IMR-90 (cell line): ENCODE measurements at regions not wholly inside any gene's neighbourhood (a gene's known extent, or its start where the extent isn't known, plus 50 kb on each side); places are given as distances from the start of the nearest gene placed in this dataset.
A peak's percentile ranks its signal among the peaks of the same experiment; 100 is the strongest.

Experiments used
- ATAC-seq: fragments of 200-7000 bp; cut with Tn5 transposase; 2 replicates; pipeline ENCODE4 v1.9.1; 2020; ENCODE audit warnings: low read depth, mild to moderate bottlenecking, moderate library complexity
- BruUV-seq: library from RNA; stranded (reverse); fragments of 400-500 nt; replicated peaks from 2 replicates; lab custom pipeline; 2021; lab: Mats Ljungman, UMichigan
- CTCF ChIA-PET: fragments of 300-600 bp; formaldehyde crosslinking; extraction: SDS; loops from one replicate; lab custom pipeline; 2021; ENCODE audit warnings: antibody characterized with exemption; lab: Yijun Ruan, JAX
- POLR2A ChIA-PET: fragments of 300-600 bp; sonication (Branson Sonifier 250); formaldehyde crosslinking; loops from one replicate; lab custom pipeline; 2022; ENCODE audit warnings: antibody characterized with exemption; ENCODE audit not compliant: unreplicated experiment; lab: Charles Lee
- DNase-seq: peaks from one replicate; pipeline ENCODE4 v3.0.0; 2013
- H2AFZ ChIP-seq: replicated peaks from 2 replicates; pipeline ENCODE3; 2013; ENCODE audit warnings: low read length, mild to moderate bottlenecking; ENCODE audit not compliant: poor library complexity
- H2AK5ac ChIP-seq: 2 replicates; pipeline ENCODE4 v1.6.1; 2013; ENCODE audit warnings: low read depth, low read length, inconsistent platforms
- H2AK9ac ChIP-seq: replicated peaks from 2 replicates; pipeline ENCODE3; 2013; ENCODE audit warnings: mild to moderate bottlenecking, low read depth, low read length, moderate library complexity; ENCODE audit not compliant: poor library complexity
- H2BK120ac ChIP-seq: 2 replicates; pipeline ENCODE4 v1.6.1; 2013; ENCODE audit warnings: low read depth, low read length, inconsistent platforms
- H2BK15ac ChIP-seq: 3 replicates; pipeline ENCODE4 v1.6.1; 2013; ENCODE audit warnings: low read depth, low read length, inconsistent platforms
- H2BK20ac ChIP-seq: 2 replicates; pipeline ENCODE4 v1.6.1; 2013; ENCODE audit warnings: low read depth, mild to moderate bottlenecking, inconsistent platforms, low read length, moderate library complexity
- H2BK5ac ChIP-seq: 2 replicates; pipeline ENCODE4 v1.6.1; 2013; ENCODE audit warnings: mild to moderate bottlenecking, low read depth, low read length, inconsistent platforms; ENCODE audit not compliant: poor library complexity, severe bottlenecking
- H3K14ac ChIP-seq: replicated peaks from 2 replicates; pipeline ENCODE4 v1.6.1; 2013; ENCODE audit warnings: low read depth, low read length, inconsistent platforms
- H3K18ac ChIP-seq: 2 replicates; pipeline ENCODE4 v1.6.1; 2013; ENCODE audit warnings: low read depth, low read length, control low read depth
- H3K23ac ChIP-seq: 2 replicates; pipeline ENCODE4 v1.6.1; 2013; ENCODE audit warnings: low read depth, low read length, inconsistent platforms
- H3K27ac ChIP-seq: 2 replicates; pipeline ENCODE4 v1.5.1; 2013; ENCODE audit warnings: mild to moderate bottlenecking, control low read depth, low read length; ENCODE audit not compliant: insufficient read depth
- H3K27me3 ChIP-seq: 2 replicates; pipeline ENCODE4 v1.6.1; 2013; ENCODE audit warnings: low read length; ENCODE audit not compliant: control insufficient read depth, insufficient read depth
- H3K36me3 ChIP-seq: 2 replicates; pipeline ENCODE4 v1.6.1; 2013; ENCODE audit warnings: low read length, mixed read lengths; ENCODE audit not compliant: control insufficient read depth, insufficient read depth
- H3K4ac ChIP-seq: 2 replicates; pipeline ENCODE4 v1.6.1; 2013; ENCODE audit warnings: low read depth, low read length, inconsistent platforms
- H3K4me1 ChIP-seq: 2 replicates; pipeline ENCODE4 v1.6.1; 2013; ENCODE audit warnings: low read length, mixed read lengths; ENCODE audit not compliant: control insufficient read depth, insufficient read depth
- H3K4me2 ChIP-seq: 2 replicates; pipeline ENCODE4 v1.6.1; 2013; ENCODE audit warnings: low read depth, mild to moderate bottlenecking, control low read depth, low read length, moderate library complexity
- H3K4me3 ChIP-seq: 2 replicates; pipeline ENCODE4 v1.5.1; 2013; ENCODE audit warnings: low read depth, mild to moderate bottlenecking, control low read depth, low read length, moderate library complexity; ENCODE audit not compliant: insufficient read depth
- H3K56ac ChIP-seq: 2 replicates; pipeline ENCODE4 v1.6.1; 2013; ENCODE audit warnings: low read length, inconsistent platforms; ENCODE audit not compliant: insufficient read depth; ENCODE audit errors: extremely low read depth
- H3K79me1 ChIP-seq, 2 experiments: 2 replicates each; pipeline ENCODE4 v1.6.1; 2013; ENCODE audit warnings: low read length in 2 of 2, inconsistent platforms in 1 of 2, low read depth in 1 of 2
- H3K9ac ChIP-seq: 2 replicates; pipeline ENCODE4 v1.6.1; 2013; ENCODE audit warnings: low read depth, low read length, control low read depth
- H3K9me1 ChIP-seq: 2 replicates; pipeline ENCODE4 v1.6.1; 2013; ENCODE audit warnings: low read length, inconsistent platforms; ENCODE audit not compliant: insufficient read depth
- H3K9me3 ChIP-seq: 2 replicates; pipeline ENCODE4 v1.6.1; 2013; ENCODE audit warnings: low read length; ENCODE audit not compliant: control insufficient read depth, insufficient read depth
- H4K20me1 ChIP-seq: 2 replicates; pipeline ENCODE4 v1.6.1; 2013; ENCODE audit warnings: low read length, inconsistent platforms; ENCODE audit not compliant: insufficient read depth
- H4K5ac ChIP-seq: 2 replicates; pipeline ENCODE4 v1.6.1; 2013; ENCODE audit warnings: mild to moderate bottlenecking, low read depth, low read length, control low read depth
- H4K8ac ChIP-seq, 2 experiments: 2 replicates each; pipeline ENCODE4 v1.6.1; 2013; ENCODE audit warnings: low read depth in 2 of 2, low read length in 2 of 2, control low read depth in 1 of 2, inconsistent platforms in 1 of 2
- H4K91ac ChIP-seq: 2 replicates; pipeline ENCODE4 v1.6.1; 2013; ENCODE audit warnings: low read depth, low read length, inconsistent platforms; ENCODE audit not compliant: insufficient read depth
- FOS ChIP-seq: fragments of 150-350 bp; IDR thresholded peaks from 2 replicates; pipeline ENCODE4 v1.6.1; 2016; ENCODE audit warnings: low read depth, low read length
- MAFK ChIP-seq: IDR thresholded peaks from 2 replicates; pipeline ENCODE4 v1.6.1; 2012; ENCODE audit warnings: low read depth, low read length, improper control_type of control experiment
- MXI1 ChIP-seq: IDR thresholded peaks from 2 replicates; pipeline ENCODE4 v1.6.1; 2012; ENCODE audit warnings: low read depth, mild to moderate bottlenecking, low read length, moderate library complexity, borderline replicate concordance
- POLR2A ChIP-seq: IDR thresholded peaks from 2 replicates; pipeline ENCODE4 v1.6.1; 2012; ENCODE audit warnings: mild to moderate bottlenecking, low read depth, low read length
- SMC3 ChIP-seq: fragments of 150-350 bp; IDR thresholded peaks from 2 replicates; pipeline ENCODE4 v1.6.1; 2016; ENCODE audit warnings: low read depth, mild to moderate bottlenecking, antibody characterized with exemption, low read length, moderate library complexity
- WGBS, 2 experiments: methylation state at CpG; one replicate each; pipeline versions ENCODE4 v1.1.5 to v1.1.7; 2013; ENCODE audit warnings: missing lambda C conversion rate in 2 of 2; ENCODE audit not compliant: insufficient read length in 1 of 2; ENCODE audit errors: extremely low coverage in 2 of 2; 5-methylcytosine and 5-hydroxymethylcytosine counted together
- dilution Hi-C: fragments of 300-500 bp; cut with HindIII; formaldehyde crosslinking; loops from one replicate; pipeline ENCODE4 v1.14.3; 2018; ENCODE audit warnings: low sequenced_read_pairs; ENCODE audit not compliant: unreplicated experiment
- in situ Hi-C: fragments of 300-500 bp; cut with MboI; formaldehyde crosslinking; loops from 3 replicates; pipeline ENCODE4 v1.14.3; 2019; ENCODE audit warnings: low sequenced_read_pairs, inconsistent platforms, mixed read lengths
- intact Hi-C: fragments of 100-400 bp; cut with micrococcal nuclease; formaldehyde crosslinking; loops from 2 replicates; pipeline ENCODE4 v1.10.0; 2022
- TF ChIP-seq, protein P1 (sequence below): fragments of 150-350 bp; IDR thresholded peaks from 2 replicates; pipeline ENCODE4 v1.6.1; 2016; ENCODE audit warnings: low read depth, mild to moderate bottlenecking, low read length, moderate library complexity, borderline replicate concordance

DNA sequence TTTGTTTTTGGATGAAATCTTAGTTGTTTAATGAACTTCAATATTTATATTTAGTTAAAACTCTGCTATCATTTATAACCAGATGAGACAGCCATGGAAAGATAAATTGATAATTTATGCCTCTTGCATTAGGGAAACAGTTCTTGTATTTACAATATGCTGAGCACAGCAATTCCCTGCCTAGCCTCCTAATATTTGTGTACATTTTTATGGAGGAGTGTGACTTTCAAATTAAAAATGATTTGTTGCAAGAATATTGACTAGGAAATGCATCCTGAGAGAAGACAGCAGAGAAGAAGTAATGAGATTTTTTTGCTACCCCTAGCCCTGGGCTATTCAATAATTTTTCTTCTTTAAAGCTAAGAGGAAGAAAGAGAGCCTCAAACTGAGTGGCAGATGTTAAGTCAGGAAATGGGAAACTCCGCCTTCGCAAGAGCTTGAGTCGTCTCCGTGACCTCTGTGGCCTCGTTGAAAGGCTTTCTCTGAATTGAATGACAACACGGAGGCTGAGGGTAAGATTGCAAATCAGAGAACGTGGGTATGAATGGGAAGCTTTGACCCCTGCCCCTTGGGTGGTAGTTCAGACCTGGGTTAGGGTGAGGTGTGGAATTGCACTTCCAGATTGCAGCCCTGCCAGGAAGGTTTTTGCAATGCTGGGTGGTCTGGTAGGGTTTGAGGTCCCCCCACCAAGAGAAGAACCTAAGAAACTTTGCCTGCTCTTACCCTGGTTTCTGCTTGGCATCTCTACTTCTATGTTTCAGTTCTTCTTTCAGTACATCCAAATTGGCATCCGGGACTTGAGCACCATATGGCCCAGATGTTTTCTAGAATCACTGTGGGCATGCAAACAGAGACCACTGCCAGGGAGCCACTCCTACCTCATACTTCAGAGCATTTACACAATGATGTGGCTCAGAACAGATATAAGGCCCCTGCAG, 210.3 kb upstream of the RBMS1 start:
- Histone ChIP-seq H3K27ac (no peak overlapping the region), H3K79me1 (no peaks in the 10 kb centered on the region), H3K4me2 (no peak overlapping the region), H3K23ac (no peak overlapping the region), H2AFZ (no peak overlapping the region), H3K9me3 (no peaks in the 10 kb centered on the region), H2BK15ac (no peak overlapping the region), H3K27me3 (no peaks in the 10 kb centered on the region), H4K8ac (no peak overlapping the region), H3K9ac (no peak overlapping the region), H3K4me3 (no peak overlapping the region), H4K5ac (no peak overlapping the region), H3K36me3 (no peaks in the 10 kb centered on the region), H3K9me1 (no peaks in the 10 kb centered on the region), H2AK9ac (peak overlapping the region; percentile 23), H2BK120ac (no peak overlapping the region), H3K4me1 (peaks cover 2% of the 10 kb centered on the region; the same call in 1 of the 2 replicates), H3K56ac (no peak overlapping the region), H3K14ac (no peak overlapping the region), H2BK5ac (no peak overlapping the region), H2BK20ac (no peak overlapping the region), H3K4ac (peak overlapping the region; percentile 29; the same call in 1 of the 2 replicates), H4K20me1 (no peaks in the 10 kb centered on the region), H2AK5ac (no peak overlapping the region), H4K91ac (no peak overlapping the region), H3K18ac (no peak overlapping the region)
- WGBS, 2 experiments = 59% methylated on average over 5 of the region's 8 CpGs; no CpG with 5 or more reads in 1 of the 2 experiments
- no peak for ATAC-seq
- DNase-seq = no peak
- BruUV-seq = no TSS peak
- TF ChIP-seq POLR2A (no peak), MAFK (peak; percentile 96), SMC3 (no peak), FOS (no peak), MXI1 (no peak)
- TF ChIP-seq, protein P1, sequence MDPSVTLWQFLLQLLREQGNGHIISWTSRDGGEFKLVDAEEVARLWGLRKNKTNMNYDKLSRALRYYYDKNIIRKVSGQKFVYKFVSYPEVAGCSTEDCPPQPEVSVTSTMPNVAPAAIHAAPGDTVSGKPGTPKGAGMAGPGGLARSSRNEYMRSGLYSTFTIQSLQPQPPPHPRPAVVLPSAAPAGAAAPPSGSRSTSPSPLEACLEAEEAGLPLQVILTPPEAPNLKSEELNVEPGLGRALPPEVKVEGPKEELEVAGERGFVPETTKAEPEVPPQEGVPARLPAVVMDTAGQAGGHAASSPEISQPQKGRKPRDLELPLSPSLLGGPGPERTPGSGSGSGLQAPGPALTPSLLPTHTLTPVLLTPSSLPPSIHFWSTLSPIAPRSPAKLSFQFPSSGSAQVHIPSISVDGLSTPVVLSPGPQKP = no peak
- intact Hi-C loops = no loop called here
- in situ Hi-C loops = no loop called here
- ChIA-PET CTCF (no interaction called here), POLR2A (no interaction called here)
- dilution Hi-C loops = no loop called here
